GM12864 (cell line): ENCODE measurements at regions not wholly inside any gene's neighbourhood (a gene's known extent, or its start where the extent isn't known, plus 50 kb on each side); places are given as distances from the start of the nearest gene placed in this dataset.

Experiments used
- DNase-seq: peaks from one replicate; pipeline ENCODE4 v3.0.0-alpha.2; 2011; ENCODE audit warnings: low read depth
- H3K4me3 ChIP-seq: 2 replicates; pipeline ENCODE4 v1.5.1; 2011; ENCODE audit warnings: mild to moderate bottlenecking, low read depth, low read length, control low read depth
- TF ChIP-seq, protein P1 (sequence below): IDR thresholded peaks from 2 replicates; pipeline ENCODE4 v1.5.1; 2011; ENCODE audit warnings: low read depth, mild to moderate bottlenecking, moderate library complexity, low read length, control low read depth, inconsistent platforms; ENCODE audit errors: missing control alignments

DNA sequence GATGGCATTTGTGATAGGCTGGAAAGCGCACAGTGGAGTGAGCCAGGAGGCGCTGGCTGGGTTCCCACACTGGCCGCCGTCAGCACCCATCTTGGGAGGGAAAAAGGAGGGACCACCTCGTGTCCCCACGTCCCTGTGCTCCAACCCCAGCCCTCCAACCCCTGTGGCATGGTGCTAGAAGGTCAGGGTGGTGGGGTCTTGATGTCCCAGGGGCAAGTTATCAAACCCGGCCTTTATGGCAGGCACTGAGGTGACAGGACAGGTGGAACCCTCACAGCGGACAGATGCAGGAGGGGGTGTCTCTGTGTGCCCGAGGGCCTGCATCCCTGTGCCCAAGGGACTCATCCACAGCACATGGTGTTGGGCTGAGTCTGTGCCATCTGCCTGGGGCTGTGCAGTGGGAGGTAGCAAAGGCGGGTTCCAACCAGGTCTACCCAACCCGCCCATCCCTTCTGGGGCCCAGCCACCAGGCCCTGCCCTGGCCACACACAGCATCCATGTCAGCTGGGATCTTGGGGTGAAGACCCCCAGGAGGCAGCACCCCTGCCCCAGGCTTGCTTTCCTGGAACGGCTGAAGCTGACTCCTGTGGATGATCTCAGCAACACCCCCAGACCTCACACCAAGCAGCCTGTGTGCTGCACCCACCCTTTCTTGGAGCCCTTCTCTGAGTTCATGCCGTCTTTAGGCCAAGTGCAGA is 246.1 kb downstream of the NDUFA10 start:
- H3K4me3 ChIP-seq: no peak overlapping the region
- no peak for DNase-seq
- TF ChIP-seq, protein P1, sequence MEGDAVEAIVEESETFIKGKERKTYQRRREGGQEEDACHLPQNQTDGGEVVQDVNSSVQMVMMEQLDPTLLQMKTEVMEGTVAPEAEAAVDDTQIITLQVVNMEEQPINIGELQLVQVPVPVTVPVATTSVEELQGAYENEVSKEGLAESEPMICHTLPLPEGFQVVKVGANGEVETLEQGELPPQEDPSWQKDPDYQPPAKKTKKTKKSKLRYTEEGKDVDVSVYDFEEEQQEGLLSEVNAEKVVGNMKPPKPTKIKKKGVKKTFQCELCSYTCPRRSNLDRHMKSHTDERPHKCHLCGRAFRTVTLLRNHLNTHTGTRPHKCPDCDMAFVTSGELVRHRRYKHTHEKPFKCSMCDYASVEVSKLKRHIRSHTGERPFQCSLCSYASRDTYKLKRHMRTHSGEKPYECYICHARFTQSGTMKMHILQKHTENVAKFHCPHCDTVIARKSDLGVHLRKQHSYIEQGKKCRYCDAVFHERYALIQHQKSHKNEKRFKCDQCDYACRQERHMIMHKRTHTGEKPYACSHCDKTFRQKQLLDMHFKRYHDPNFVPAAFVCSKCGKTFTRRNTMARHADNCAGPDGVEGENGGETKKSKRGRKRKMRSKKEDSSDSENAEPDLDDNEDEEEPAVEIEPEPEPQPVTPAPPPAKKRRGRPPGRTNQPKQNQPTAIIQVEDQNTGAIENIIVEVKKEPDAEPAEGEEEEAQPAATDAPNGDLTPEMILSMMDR: no peak

DNA sequence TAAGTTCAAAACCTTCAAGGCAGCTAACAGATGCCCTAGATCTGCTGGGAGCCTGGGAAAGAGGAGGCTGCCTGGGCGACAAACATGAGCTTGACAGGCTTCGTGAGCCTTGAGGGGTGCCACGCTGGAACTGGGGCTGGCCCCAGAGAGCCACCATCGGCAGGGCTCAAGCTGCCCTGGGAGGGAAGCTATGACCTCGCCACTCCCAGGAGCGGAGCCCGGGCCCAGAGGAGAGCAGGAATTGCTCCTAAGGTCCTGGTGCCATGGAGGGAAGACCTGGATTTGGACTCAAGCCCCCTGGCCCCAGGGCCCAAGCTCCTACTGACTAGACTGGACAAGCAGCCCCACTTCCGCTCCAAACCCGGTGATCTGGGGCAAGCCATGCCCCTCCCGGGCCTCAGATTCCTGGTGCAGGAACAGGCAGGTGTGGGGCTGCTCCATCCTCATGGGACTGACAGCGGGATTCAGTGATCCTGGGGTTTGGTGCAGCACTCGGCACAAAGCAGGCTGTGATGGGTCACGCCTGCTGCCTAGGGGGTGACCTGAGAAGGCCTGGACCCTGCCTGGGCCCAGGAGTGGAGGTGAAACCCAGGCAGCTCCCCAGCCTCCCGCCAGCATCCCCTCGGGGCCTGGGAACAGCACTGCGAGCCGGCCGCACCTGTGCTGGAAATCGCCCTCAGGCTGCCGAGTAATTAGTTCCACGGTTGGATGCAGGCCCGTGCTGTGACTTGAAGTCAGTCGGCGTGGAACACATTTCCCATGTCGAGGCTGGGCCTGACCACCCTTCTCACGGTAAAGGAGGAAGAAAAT is 246.9 kb downstream of the NDUFA10 start:
- TF ChIP-seq, protein P1: no peak
- DNase-seq: no peak
- H3K4me3 ChIP-seq: no peak overlapping the region

DNA sequence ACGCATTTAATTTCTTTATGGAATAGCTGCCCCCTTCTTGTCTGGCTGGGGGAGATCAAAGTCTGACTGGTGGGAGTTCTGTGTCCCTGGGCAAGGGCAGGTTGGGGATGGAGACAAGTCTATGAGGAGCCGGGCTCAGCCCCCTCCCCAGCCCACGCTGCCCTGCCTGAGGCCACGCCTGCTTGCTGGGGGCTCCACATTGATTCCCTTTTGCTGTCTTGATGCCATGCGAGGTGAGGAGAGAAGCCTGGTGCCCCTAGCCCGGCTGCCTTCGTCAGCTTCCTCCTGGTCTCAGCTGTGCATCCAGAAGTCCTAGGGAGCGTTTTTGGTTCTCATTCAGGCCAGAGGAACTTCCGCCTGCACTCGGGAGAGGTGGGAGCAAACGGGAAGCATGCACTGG is 247.9 kb downstream of the NDUFA10 start:
- no peak for DNase-seq
- no peak overlapping the region for H3K4me3 ChIP-seq
- TF ChIP-seq, protein P1: no peak

DNA sequence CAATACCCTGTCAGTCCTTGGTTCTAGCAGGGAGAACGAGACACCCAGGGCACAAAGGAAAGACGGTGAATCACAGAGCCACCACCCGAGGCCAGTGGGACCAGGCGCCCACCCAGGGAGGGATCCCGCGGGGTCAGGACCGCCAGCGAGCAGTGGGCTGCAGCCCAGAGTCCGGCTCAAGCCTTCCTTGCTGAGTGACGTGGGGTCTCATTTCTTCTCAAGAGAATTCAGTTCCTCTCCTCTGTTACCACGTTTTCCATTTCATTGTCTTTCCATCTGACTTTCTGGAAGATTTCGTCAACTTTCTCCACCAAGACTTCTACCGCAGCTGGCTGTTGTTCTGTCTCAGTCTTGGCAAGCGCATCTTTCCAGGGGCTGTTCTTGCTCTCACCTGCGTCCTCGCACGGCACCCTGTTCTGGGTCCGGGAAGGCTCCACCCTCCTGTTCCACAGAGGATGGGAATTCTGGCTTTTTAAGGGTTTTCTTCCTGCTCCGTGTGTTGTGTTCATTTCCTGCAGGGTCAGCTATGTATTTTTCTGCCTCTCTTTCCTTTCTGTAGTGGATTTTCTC is 248.6 kb downstream of the NDUFA10 start:
- TF ChIP-seq, protein P1: no peak
- no peak for DNase-seq
- no peak overlapping the region for H3K4me3 ChIP-seq

DNA sequence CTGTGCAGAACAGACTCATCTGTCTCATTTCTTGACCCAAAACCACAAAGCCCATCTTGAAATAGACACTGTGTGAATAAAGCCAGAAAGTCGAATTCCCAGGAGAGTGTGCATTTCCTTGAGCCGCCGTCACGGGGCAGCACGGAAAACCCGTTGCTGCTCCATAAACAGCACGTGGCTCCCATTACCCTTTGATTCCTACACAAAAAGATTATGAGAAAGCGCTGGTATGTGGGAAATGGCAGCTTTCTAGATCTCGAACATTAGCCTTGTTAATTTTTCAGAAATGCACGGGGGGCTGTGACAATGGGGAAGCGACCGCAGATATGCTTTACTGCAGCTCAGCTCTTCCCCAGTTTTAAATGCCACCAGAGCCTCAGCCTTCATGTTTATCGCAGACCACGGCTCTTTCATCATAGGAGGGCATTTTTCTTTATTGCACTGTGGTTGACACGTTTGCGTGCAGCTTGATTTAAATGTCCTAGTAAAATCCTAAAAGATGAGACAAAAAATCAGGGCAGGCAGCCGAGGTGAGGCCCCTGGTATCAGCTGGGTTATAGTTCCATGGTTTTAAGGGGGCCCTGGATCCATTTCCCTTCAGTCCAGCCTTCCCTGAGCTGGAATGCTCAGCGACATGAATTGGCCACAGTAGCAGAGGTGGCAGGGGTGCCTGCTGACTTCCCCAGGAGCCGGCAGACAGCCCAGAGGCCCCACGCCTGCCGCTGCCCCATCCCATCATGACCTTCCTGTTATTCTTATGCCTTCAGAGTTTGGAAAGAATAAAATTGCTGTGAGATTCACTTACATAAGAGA is 249.3 kb downstream of the NDUFA10 start:
- H3K4me3 ChIP-seq: no peak overlapping the region
- no peak for DNase-seq
- TF ChIP-seq, protein P1: no peak

DNA sequence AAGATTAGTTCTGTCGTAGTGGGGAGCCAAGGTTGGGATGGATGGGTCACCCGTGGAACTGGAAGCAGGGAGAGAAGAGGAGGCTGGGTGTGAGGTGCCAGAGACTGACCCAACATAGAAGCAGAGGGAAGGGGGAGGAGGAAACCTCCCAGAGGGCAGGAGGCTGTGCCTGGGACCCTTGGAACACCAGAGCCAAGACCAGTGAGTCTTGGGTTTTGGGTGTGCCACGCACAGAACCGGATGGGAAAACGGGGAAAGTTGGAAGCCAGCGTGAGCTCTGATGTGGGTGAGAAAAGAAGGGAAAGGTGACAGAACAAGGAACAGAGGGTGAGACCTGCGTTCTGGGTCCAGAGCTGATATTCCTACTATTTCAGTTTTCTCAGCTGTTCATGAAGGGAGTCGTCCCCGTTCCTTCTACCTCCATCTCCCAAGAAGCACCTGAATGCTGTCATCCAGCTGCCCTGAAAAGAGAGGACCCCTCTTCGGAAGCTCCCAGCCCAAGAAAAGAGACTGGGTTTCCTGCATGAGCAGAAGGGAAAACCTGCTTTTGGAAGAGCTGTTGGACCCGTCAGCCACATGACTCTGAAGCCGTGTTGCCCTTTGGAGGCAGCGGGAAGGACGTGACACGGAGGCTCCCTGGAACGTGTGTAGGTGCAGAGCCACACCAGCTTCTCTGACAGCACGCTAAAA is 250.1 kb downstream of the NDUFA10 start:
- DNase-seq: no peak

More for the DNA sequence above, 250.1 kb downstream of the NDUFA10 start:
- no peak overlapping the region for H3K4me3 ChIP-seq
- TF ChIP-seq, protein P1: no peak
